PC-3 (cell line): ENCODE measurements at regions not wholly inside any gene's neighbourhood (a gene's known extent, or its start where the extent isn't known, plus 50 kb on each side); places are given as distances from the start of the nearest gene placed in this dataset.

Experiments
- ATAC-seq: fragments of 200-7000 bp; cut with Tn5 transposase; 2 replicates; pipeline ENCODE4 v1.9.1; 2020; ENCODE audit warnings: mild to moderate bottlenecking, moderate library complexity
- BruUV-seq: library from RNA; stranded (reverse); fragments of 400-500 nt; replicated peaks from 2 replicates; lab custom pipeline; 2021; lab: Mats Ljungman, UMichigan
- CTCF ChIA-PET: fragments of 300-600 bp; sonication (Branson Sonifier 250); formaldehyde crosslinking; loops from one replicate; lab custom pipeline; 2022; ENCODE audit warnings: antibody characterized with exemption; lab: Charles Lee
- POLR2A ChIA-PET: fragments of 300-600 bp; sonication (Branson Sonifier 250); formaldehyde crosslinking; loops from one replicate; lab custom pipeline; 2022; ENCODE audit warnings: antibody characterized with exemption; ENCODE audit not compliant: unreplicated experiment; lab: Charles Lee
- DNase-seq: peaks from one replicate; pipeline ENCODE4 v3.0.0-alpha.2; 2015
- H2AFZ ChIP-seq: fragments of 300-600 bp; sonication (generic); 2 replicates; pipeline ENCODE4 v1.6.0; 2016; ENCODE audit warnings: antibody characterized with exemption, low read length
- H3F3A ChIP-seq: fragments of 300-600 bp; sonication (generic); one replicate; pipeline ENCODE4 v1.6.0; 2017; ENCODE audit warnings: antibody characterized with exemption, low read length, control low read depth, mild to moderate bottlenecking; ENCODE audit not compliant: unreplicated experiment
- H3K27ac ChIP-seq: fragments of 300-600 bp; sonication (generic); 2 replicates; pipeline ENCODE4 v1.5.1; 2016; ENCODE audit warnings: mild to moderate bottlenecking, low read length
- H3K27me3 ChIP-seq: fragments of 300-600 bp; sonication (generic); 2 replicates; pipeline ENCODE4 v1.6.1; 2016; ENCODE audit warnings: low read length, mixed read lengths
- H3K36me3 ChIP-seq: fragments of 300-600 bp; sonication (generic); 2 replicates; pipeline ENCODE4 v1.6.1; 2016; ENCODE audit warnings: low read depth, mixed run types, low read length, mixed read lengths
- H3K4me1 ChIP-seq: fragments of 300-600 bp; sonication (generic); 2 replicates; pipeline ENCODE4 v1.5.1; 2016; ENCODE audit warnings: low read length; ENCODE audit not compliant: insufficient read depth
- H3K4me2 ChIP-seq: fragments of 300-600 bp; sonication (generic); 2 replicates; pipeline ENCODE4 v1.6.0; 2016; ENCODE audit warnings: low read length
- H3K4me3 ChIP-seq: fragments of 300-600 bp; sonication (generic); 2 replicates; pipeline ENCODE4 v1.5.1; 2016; ENCODE audit warnings: mild to moderate bottlenecking, low read length, mixed read lengths
- H3K79me2 ChIP-seq: fragments of 300-600 bp; sonication (generic); 2 replicates; pipeline ENCODE4 v1.6.1; 2017; ENCODE audit warnings: low read length, mixed read lengths
- H3K9ac ChIP-seq: fragments of 300-600 bp; sonication (generic); 2 replicates; pipeline ENCODE4 v1.6.0; 2016; ENCODE audit warnings: mild to moderate bottlenecking, low read length
- H3K9me2 ChIP-seq: fragments of 300-600 bp; sonication (generic); replicated peaks from 2 replicates; pipeline ENCODE4 v1.6.1; 2016; ENCODE audit warnings: mixed run types, low read length, mixed read lengths
- H3K9me3 ChIP-seq: fragments of 300-600 bp; sonication (generic); 2 replicates; pipeline ENCODE4 v1.6.1; 2016; ENCODE audit warnings: low read length, mixed read lengths
- H4K20me1 ChIP-seq: fragments of 300-600 bp; sonication (generic); 2 replicates; pipeline ENCODE4 v1.6.1; 2016; ENCODE audit warnings: low read length, mixed read lengths
- EZH2 ChIP-seq: fragments of 300-600 bp; sonication (generic); IDR thresholded peaks from one replicate; pipeline ENCODE4 v1.6.1; 2017; ENCODE audit warnings: antibody characterized with exemption, mild to moderate bottlenecking, low read length; ENCODE audit not compliant: unreplicated experiment
- EZH2phosphoT487 ChIP-seq: fragments of 300-600 bp; sonication (generic); IDR thresholded peaks from 2 replicates; pipeline ENCODE4 v1.6.1; 2018; ENCODE audit warnings: mild to moderate bottlenecking, antibody characterized with exemption, low read length, borderline replicate concordance
- intact Hi-C: fragments of 100-400 bp; cut with micrococcal nuclease; formaldehyde crosslinking; loops from 2 replicates; pipeline ENCODE4 v1.9.0; 2023
- TF ChIP-seq, protein P1 (sequence below): fragments of 300-600 bp; sonication (generic); conservative IDR thresholded peaks from 2 replicates; pipeline ENCODE4 v1.5.1; 2017; ENCODE audit warnings: antibody characterized with exemption, low read depth, mild to moderate bottlenecking, low read length

DNA sequence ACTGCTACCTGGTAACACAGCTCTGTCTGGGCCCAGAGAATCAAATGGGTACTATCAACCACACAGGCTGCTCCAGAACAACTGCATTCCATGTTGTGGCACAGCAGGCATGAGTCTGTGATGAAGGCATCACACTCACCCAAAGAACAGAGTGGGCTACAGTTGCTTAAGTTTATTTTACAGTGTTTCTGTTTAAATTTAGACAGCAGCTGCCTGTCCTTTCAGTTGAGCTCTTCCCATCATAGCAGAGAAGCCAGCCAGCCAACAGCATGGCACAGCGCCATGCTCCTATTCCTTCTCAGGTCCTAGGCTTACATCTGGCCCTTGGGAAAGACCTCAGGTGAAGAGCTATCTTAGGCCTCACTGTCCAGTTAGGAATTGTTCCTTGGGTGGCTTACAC is 147.0 kb upstream of the FRMD6 start:
- no peak overlapping the region for H3K27ac ChIP-seq
- CTCF ChIA-PET, result no interaction called here
- BruUV-seq, result no TSS peak
- DNase-seq, result no peak
- H4K20me1 ChIP-seq, result no peaks in the 10 kb centered on the region
- no peak overlapping the region for H2AFZ ChIP-seq
- no peaks in the 10 kb centered on the region for H3K27me3 ChIP-seq
- no peaks in the 10 kb centered on the region for H3K4me1 ChIP-seq
- TF ChIP-seq, protein P1, sequence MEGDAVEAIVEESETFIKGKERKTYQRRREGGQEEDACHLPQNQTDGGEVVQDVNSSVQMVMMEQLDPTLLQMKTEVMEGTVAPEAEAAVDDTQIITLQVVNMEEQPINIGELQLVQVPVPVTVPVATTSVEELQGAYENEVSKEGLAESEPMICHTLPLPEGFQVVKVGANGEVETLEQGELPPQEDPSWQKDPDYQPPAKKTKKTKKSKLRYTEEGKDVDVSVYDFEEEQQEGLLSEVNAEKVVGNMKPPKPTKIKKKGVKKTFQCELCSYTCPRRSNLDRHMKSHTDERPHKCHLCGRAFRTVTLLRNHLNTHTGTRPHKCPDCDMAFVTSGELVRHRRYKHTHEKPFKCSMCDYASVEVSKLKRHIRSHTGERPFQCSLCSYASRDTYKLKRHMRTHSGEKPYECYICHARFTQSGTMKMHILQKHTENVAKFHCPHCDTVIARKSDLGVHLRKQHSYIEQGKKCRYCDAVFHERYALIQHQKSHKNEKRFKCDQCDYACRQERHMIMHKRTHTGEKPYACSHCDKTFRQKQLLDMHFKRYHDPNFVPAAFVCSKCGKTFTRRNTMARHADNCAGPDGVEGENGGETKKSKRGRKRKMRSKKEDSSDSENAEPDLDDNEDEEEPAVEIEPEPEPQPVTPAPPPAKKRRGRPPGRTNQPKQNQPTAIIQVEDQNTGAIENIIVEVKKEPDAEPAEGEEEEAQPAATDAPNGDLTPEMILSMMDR, result no peak
- TF ChIP-seq EZH2phosphoT487 (no peak), EZH2 (no peak)
- H3K4me2 ChIP-seq, result no peak overlapping the region
- no peaks in the 10 kb centered on the region for H3K9me2 ChIP-seq
- H3K79me2 ChIP-seq, result no peaks in the 10 kb centered on the region
- H3K9ac ChIP-seq, result no peak overlapping the region
- intact Hi-C loops, result no loop called here
- H3K36me3 ChIP-seq, result no peaks in the 10 kb centered on the region
- no peak for ATAC-seq
- H3F3A ChIP-seq, result no peaks in the 10 kb centered on the region
- no peak overlapping the region for H3K4me3 ChIP-seq
- H3K9me3 ChIP-seq, result no peaks in the 10 kb centered on the region
- POLR2A ChIA-PET, result no interaction called here

DNA sequence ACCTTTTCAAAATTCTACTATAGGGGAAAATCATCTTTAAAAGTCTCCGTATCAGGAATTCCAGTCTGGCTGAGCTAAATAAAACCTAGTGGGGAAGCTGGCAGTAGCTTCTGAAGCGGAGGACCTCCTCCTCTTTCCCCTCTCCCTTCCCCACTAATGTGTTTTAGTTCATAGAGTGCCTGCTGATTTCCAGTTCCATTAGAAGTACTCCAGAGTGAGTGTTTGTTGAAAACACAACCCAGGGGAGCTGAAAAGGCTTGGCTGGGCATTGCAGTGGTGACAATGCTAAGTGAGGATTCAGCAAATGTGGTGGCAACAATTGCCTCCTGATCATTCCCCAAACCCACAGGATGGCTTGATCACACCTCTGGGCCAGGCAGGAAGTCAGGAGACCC is 144.2 kb upstream of the FRMD6 start:
- Histone ChIP-seq H2AFZ (no peak overlapping the region), H4K20me1 (no peaks in the 10 kb centered on the region)
- POLR2A ChIA-PET, result interaction anchor here (0.6 kb wide), 1 partner anchor 77 kb away, joined by 4 read pairs; no protein-coding TSS in a partner anchor

DNA sequence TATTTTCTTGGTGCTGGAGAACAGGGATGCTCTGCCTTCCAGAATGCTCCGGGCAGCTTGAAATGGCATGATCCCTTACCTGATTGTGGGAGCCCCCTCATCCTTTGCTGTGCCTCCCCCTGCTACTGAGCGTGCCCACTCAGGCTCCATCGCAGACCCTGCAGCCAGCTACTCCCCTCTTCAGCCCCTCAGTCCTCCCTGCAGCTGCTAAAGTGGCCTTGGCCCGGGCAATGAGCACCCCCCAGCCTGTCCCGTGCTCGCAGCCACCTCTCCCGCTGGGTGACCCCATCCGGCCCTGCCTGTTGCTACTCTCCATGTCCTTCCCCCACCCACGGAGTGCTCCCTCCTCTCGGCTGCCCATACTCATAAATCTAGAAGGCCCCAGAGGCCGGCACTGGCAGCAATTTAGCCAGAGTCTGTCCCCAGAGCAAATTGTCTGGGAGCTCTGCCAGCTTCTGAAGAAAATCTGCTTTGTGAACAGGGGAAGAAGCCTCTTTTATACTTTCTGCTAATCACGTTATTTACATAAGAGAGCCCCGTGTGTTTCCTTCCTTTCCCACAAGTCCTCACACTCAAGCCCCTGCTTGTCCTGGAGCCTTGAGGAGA is 143.7 kb upstream of the FRMD6 start:
- no peak overlapping the region for H3K9ac ChIP-seq
- no TSS peak for BruUV-seq

More for the DNA sequence above, 144.2 kb upstream of the FRMD6 start:
- H3K27me3 ChIP-seq, result no peaks in the 10 kb centered on the region
- no peaks in the 10 kb centered on the region for H3K9me3 ChIP-seq
- ATAC-seq (no peak), DNase-seq (no peak)
- TF ChIP-seq EZH2, result no peak
- no peak for TF ChIP-seq EZH2phosphoT487
- TF ChIP-seq, protein P1, result no peak
- H3K27ac ChIP-seq, result no peak overlapping the region
- BruUV-seq, result no TSS peak
- no peaks in the 10 kb centered on the region for H3K36me3 ChIP-seq
- CTCF ChIA-PET, result no interaction called here
- intact Hi-C loops, result no loop called here
- no peak overlapping the region for H3K4me2 ChIP-seq
- no peaks in the 10 kb centered on the region for H3K9me2 ChIP-seq
- H3K9ac ChIP-seq, result no peak overlapping the region
- no peak overlapping the region for H3K4me3 ChIP-seq
- no peaks in the 10 kb centered on the region for H3K79me2 ChIP-seq
- H3F3A ChIP-seq, result no peaks in the 10 kb centered on the region
- no peaks in the 10 kb centered on the region for H3K4me1 ChIP-seq

More for the DNA sequence above, 143.7 kb upstream of the FRMD6 start:
- H3K27ac ChIP-seq, result no peak overlapping the region
- no peak overlapping the region for H2AFZ ChIP-seq
- TF ChIP-seq EZH2phosphoT487, result no peak
- TF ChIP-seq EZH2, result no peak
- TF ChIP-seq, protein P1, result no peak
- POLR2A ChIA-PET, result interaction anchor here (0.6 to 0.7 kb wide), 2 partner anchors 78 to 139 kb away, joined by 4 read pairs; no protein-coding TSS in a partner anchor
- no peaks in the 10 kb centered on the region for H3K27me3 ChIP-seq
- CTCF ChIA-PET, result no interaction called here
- H3K79me2 ChIP-seq, result no peaks in the 10 kb centered on the region
- no peaks in the 10 kb centered on the region for H3K36me3 ChIP-seq
- no peak overlapping the region for H3K4me3 ChIP-seq
- no peaks in the 10 kb centered on the region for H3K9me3 ChIP-seq
- H3K9me2 ChIP-seq, result no peaks in the 10 kb centered on the region
- no peak for ATAC-seq
- no peak for DNase-seq
- H4K20me1 ChIP-seq, result no peaks in the 10 kb centered on the region
- H3K4me1 ChIP-seq, result no peaks in the 10 kb centered on the region
- intact Hi-C loops, result no loop called here
- no peaks in the 10 kb centered on the region for H3F3A ChIP-seq
- no peak overlapping the region for H3K4me2 ChIP-seq
